HEK293T (cell line): ENCODE measurements at regions not wholly inside any gene's neighbourhood (a gene's known extent, or its start where the extent isn't known, plus 50 kb on each side); places are given as distances from the start of the nearest gene placed in this dataset.

Experiments
- FOXM1 ChIP-seq: fragments of 450-650 bp; IDR thresholded peaks from 2 replicates; pipeline ENCODE4 v1.6.1; 2017; ENCODE audit warnings: mild to moderate bottlenecking, borderline replicate concordance
- SP1 ChIP-seq: fragments of 450-650 bp; IDR thresholded peaks from 2 replicates; pipeline ENCODE4 v1.6.1; 2017
- SUZ12 ChIP-seq: fragments of 450-650 bp; IDR thresholded peaks from 2 replicates; pipeline ENCODE4 v1.6.1; 2016; ENCODE audit warnings: mild to moderate bottlenecking
- TARDBP ChIP-seq: fragments of 450-650 bp; IDR thresholded peaks from 2 replicates; pipeline ENCODE4 v1.6.1; 2016

GRCh38 chr1:218024211-218024720 lies 260.8 kb upstream of the RRP15 start:
- TF ChIP-seq SP1 (no peak), SUZ12 (no peak), TARDBP (no peak), FOXM1 (no peak)
